DMS 273 treated with DMSO at 0.1 percent for 48 hours (cell line): ENCODE measurements at regions not wholly inside any gene's neighbourhood (a gene's known extent, or its start where the extent isn't known, plus 50 kb on each side); places are given as distances from the start of the nearest gene placed in this dataset.

ENCODE experiments used
- DNase-seq: peaks from one replicate; lab custom pipeline; 2025; lab: John Stamatoyannopoulos, UW

- DNase-seq = no peak
These were observed 95.1 kb upstream of the CNTNAP4 start for GRCh38 chr16:76182041-76182635.

GRCh38 chr16:76183647-76184046 is 93.6 kb upstream of the CNTNAP4 start:
- DNase-seq = no peak

- DNase-seq = no peak
These were observed 87.1 kb upstream of the CNTNAP4 start for GRCh38 chr16:76190057-76190456.

GRCh38 chr16:76190480-76190879 is 86.7 kb upstream of the CNTNAP4 start:
- no peak for DNase-seq

GRCh38 chr16:76193906-76194615 is 83.1 kb upstream of the CNTNAP4 start:
- no peak for DNase-seq

- DNase-seq = no peak
These were observed 82.6 kb upstream of the CNTNAP4 start for GRCh38 chr16:76194616-76195015.

GRCh38 chr16:76195056-76195455 is 82.1 kb upstream of the CNTNAP4 start:
- DNase-seq = no peak

- DNase-seq = no peak
These were observed 81.6 kb upstream of the CNTNAP4 start for GRCh38 chr16:76195648-76196047.

- no peak for DNase-seq
These were observed 79.3 kb upstream of the CNTNAP4 start for GRCh38 chr16:76197900-76198299.

- DNase-seq = no peak
These were observed 77.5 kb upstream of the CNTNAP4 start for GRCh38 chr16:76199681-76200220.

GRCh38 chr16:76201385-76201784 is 75.8 kb upstream of the CNTNAP4 start:
- DNase-seq = no peak

- no peak for DNase-seq
These were observed 73.0 kb upstream of the CNTNAP4 start for GRCh38 chr16:76204249-76204648.

GRCh38 chr16:76207270-76207669 is 69.9 kb upstream of the CNTNAP4 start:
- DNase-seq = no peak

GRCh38 chr16:76210157-76210556 is 67.0 kb upstream of the CNTNAP4 start:
- no peak for DNase-seq

GRCh38 chr16:76213860-76214259 is 63.3 kb upstream of the CNTNAP4 start:
- DNase-seq = no peak

- no peak for DNase-seq
These were observed 62.3 kb upstream of the CNTNAP4 start for GRCh38 chr16:76214856-76215255.

GRCh38 chr16:76222087-76222486 is 55.1 kb upstream of the CNTNAP4 start:
- no peak for DNase-seq

GRCh38 chr16:76222853-76223252 is 54.3 kb upstream of the CNTNAP4 start:
- DNase-seq = no peak

- DNase-seq = no peak
These were observed 51.2 kb upstream of the CNTNAP4 start for GRCh38 chr16:76226011-76226410.

GRCh38 chr16:76226481-76226880 is 50.7 kb upstream of the CNTNAP4 start:
- DNase-seq = no peak
